ENCODE measurements at regions not wholly inside any gene's neighbourhood (a gene's known extent, or its start where the extent isn't known, plus 50 kb on each side); places are given as distances from the start of the nearest gene placed in this dataset.

DNA sequence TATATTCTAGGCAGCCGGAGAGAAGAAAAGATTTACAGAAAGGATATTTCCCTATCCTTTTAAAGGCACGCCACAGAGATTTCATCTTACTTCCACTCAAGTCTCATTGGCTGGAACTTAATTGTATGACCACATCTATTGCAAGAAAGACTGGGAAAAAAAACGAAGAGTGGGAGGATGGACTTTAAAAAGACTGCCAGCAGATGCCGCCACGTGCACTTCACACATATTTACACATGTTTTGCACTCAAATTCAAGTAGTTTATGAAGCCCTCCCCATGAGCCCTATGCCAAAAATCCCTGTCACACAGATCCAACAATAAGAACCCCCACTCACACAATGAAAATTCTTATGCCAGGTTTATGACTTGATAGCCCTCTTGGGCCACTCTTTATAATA is 138.5 kb upstream of the TYRP1 start:
- TF ChIP-seq CTCF (IDR thresholded peaks at IDR 0.05) (no peak), EZH2 (IDR thresholded peaks at IDR 0.05; ENCODE audit: borderline replicate concordance, insufficient read depth, low read depth, low read length, poor library complexity, severe bottlenecking) (no peak)

Measured in B cell (primary cell).